ENCODE measurements at regions not wholly inside any gene's neighbourhood (a gene's known extent, or its start where the extent isn't known, plus 50 kb on each side); places are given as distances from the start of the nearest gene placed in this dataset.

GRCh38 chr4:77399831-77400230 is 205.8 kb upstream of the CXCL13 start (continued):
- no peak for TF ChIP-seq SUPT20H (IDR thresholded peaks at IDR 0.05; ENCODE audit: borderline replicate concordance, control insufficient read depth, low read depth, low read length)

GRCh38 chr4:77413766-77414165 is 191.9 kb upstream of the CXCL13 start:
- no peak for ATAC-seq
- 58% methylated on average over 3 of the region's 3 CpGs for WGBS (ENCODE audit: insufficient coverage, insufficient replicate concordance, low lambda C conversion rate, missing lambda C conversion rate)
- RAD21 ChIA-PET (ENCODE audit: unreplicated experiment), result no interaction called here

GRCh38 chr4:77415689-77416088 is 189.9 kb upstream of the CXCL13 start:
- no peaks in the 10 kb centered on the region for H3K9me3 ChIP-seq (replicated peaks; ENCODE audit: control insufficient read depth, insufficient read depth, low read length)
- ChIA-PET CTCF (interaction anchor here (0.7 kb wide), 1 partner anchor 46 kb away, joined by 3 read pairs; no protein-coding TSS in a partner anchor), RAD21 (ENCODE audit: unreplicated experiment) (no interaction called here), SMC1A (ENCODE audit: uncharacterized antibody, unreplicated experiment) (interaction anchor here (0.9 kb wide), 1 partner anchor 178 kb away, joined by 3 read pairs; no protein-coding TSS in a partner anchor), POLR2A (no interaction called here)
- H2AFZ ChIP-seq (ENCODE audit: control insufficient read depth, low read depth, low read length), result no peak overlapping the region
- no peak overlapping the region for H3K9ac ChIP-seq (ENCODE audit: control insufficient read depth, insufficient read depth, low read length)
- FAIRE-seq, result no peak
- no peaks in the 10 kb centered on the region for H3K79me2 ChIP-seq (ENCODE audit: control insufficient read depth, insufficient read depth, low read length)
- TF ChIP-seq SMAD1 (IDR thresholded peaks at IDR 0.05; ENCODE audit: low read depth, partially characterized antibody), result no peak
- TF ChIP-seq USF1 (IDR thresholded peaks at IDR 0.05; ENCODE audit: borderline replicate concordance, extremely low read length, insufficient read depth, low read depth, low read length), result no peak
- TF ChIP-seq TCF3 (IDR thresholded peaks at IDR 0.05; ENCODE audit: borderline replicate concordance, insufficient read depth, low read depth, low read length), result no peak
- TF ChIP-seq MTA2 (IDR thresholded peaks at IDR 0.05; ENCODE audit: low read depth), result no peak
- TF ChIP-seq YY1 (IDR thresholded peaks at IDR 0.05; ENCODE audit: low read depth, low read length), result no peak
- no peak for ATAC-seq
- no peak overlapping the region for H3K4me2 ChIP-seq (ENCODE audit: control insufficient read depth, insufficient read depth)
- intact Hi-C loops (cut with micrococcal nuclease; ENCODE audit: unreplicated experiment) (no loop called here), in situ Hi-C loops (cut with MboI) (no loop called here)
- BruUV-seq (replicated peaks), result no TSS peak
- no peaks in the 10 kb centered on the region for H3K36me3 ChIP-seq (ENCODE audit: control insufficient read depth in 2 of 2, insufficient read depth in 2 of 2, low read length in 1 of 2)
- H4K20me1 ChIP-seq (ENCODE audit: control insufficient read depth, insufficient read depth), result no peaks in the 10 kb centered on the region
- H3K27ac ChIP-seq (ENCODE audit: control insufficient read depth, insufficient read depth), result no peak overlapping the region
- no peaks in the 10 kb centered on the region for H3K4me1 ChIP-seq (ENCODE audit: control insufficient read depth, insufficient read depth, low read length)
- DNase-seq (ENCODE audit: low read depth, low spot score), result no peak
- H3K4me3 ChIP-seq, result no peak overlapping the region
- H3K27me3 ChIP-seq (replicated peaks in 1 of 2; ENCODE audit: control insufficient read depth in 2 of 2, insufficient read depth in 2 of 2, low read length in 1 of 2), result no peaks in the 10 kb centered on the region; a peak in 1 of 4 replicates

More at GRCh38 chr4:77413766-77414165, 191.9 kb upstream of the CXCL13 start:
- H3K4me2 ChIP-seq (ENCODE audit: control insufficient read depth, insufficient read depth), result no peak overlapping the region
- H3K4me3 ChIP-seq, result no peak overlapping the region
- TF ChIP-seq NFYA (IDR thresholded peaks at IDR 0.05; ENCODE audit: borderline replicate concordance, low read depth, low read length), result no peak
- TF ChIP-seq E2F4 (IDR thresholded peaks at IDR 0.05; ENCODE audit: low read depth, low read length), result no peak
- no peaks in the 10 kb centered on the region; a peak in 1 of 4 replicates for H3K27me3 ChIP-seq (replicated peaks in 1 of 2; ENCODE audit: control insufficient read depth in 2 of 2, insufficient read depth in 2 of 2, low read length in 1 of 2)
- ChIA-PET POLR2A (no interaction called here), SMC1A (ENCODE audit: uncharacterized antibody, unreplicated experiment) (interaction anchor here (0.6 to 1.4 kb wide), 2 partner anchors 11 to 974 kb away, joined by 3 read pairs; no protein-coding TSS in a partner anchor), CTCF (interaction anchor here (0.7 to 2.0 kb wide), 5 partner anchors 15 to 671 kb away, joined by 3 to 5 read pairs (median 4); no protein-coding TSS in a partner anchor)
- intact Hi-C loops (cut with micrococcal nuclease; ENCODE audit: unreplicated experiment), result no loop called here
- H3K9ac ChIP-seq (ENCODE audit: control insufficient read depth, insufficient read depth, low read length), result no peak overlapping the region
- DNase-seq (ENCODE audit: low read depth, low spot score) (no peak), FAIRE-seq (no peak)
- no peaks in the 10 kb centered on the region for H3K4me1 ChIP-seq (ENCODE audit: control insufficient read depth, insufficient read depth, low read length)
- no peak overlapping the region for H2AFZ ChIP-seq (ENCODE audit: control insufficient read depth, low read depth, low read length)
- no peaks in the 10 kb centered on the region for H4K20me1 ChIP-seq (ENCODE audit: control insufficient read depth, insufficient read depth)
- no peaks in the 10 kb centered on the region for H3K36me3 ChIP-seq (ENCODE audit: control insufficient read depth in 2 of 2, insufficient read depth in 2 of 2, low read length in 1 of 2)
- in situ Hi-C loops (cut with MboI), result no loop called here
- H3K79me2 ChIP-seq (ENCODE audit: control insufficient read depth, insufficient read depth, low read length), result no peaks in the 10 kb centered on the region
- H3K27ac ChIP-seq (ENCODE audit: control insufficient read depth, insufficient read depth), result no peak overlapping the region
- BruUV-seq (replicated peaks), result no TSS peak
- no peaks in the 10 kb centered on the region for H3K9me3 ChIP-seq (replicated peaks; ENCODE audit: control insufficient read depth, insufficient read depth, low read length)

Data from GM12878 (cell line).